KMS-11 (cell line): ENCODE measurements at regions not wholly inside any gene's neighbourhood (a gene's known extent, or its start where the extent isn't known, plus 50 kb on each side); places are given as distances from the start of the nearest gene placed in this dataset.
"Not testable (repeated sequence)": the region's sequence is repeated elsewhere in the genome, so short reads cannot be mapped to it uniquely, and the experiment has no call there.

ENCODE experiments used
- H2AFZ ChIP-seq: fragments of 200-600 bp; sonication (generic); 2 replicates; pipeline ENCODE4 v1.6.1; 2016; ENCODE audit warnings: antibody characterized with exemption, mixed run types, low read depth
- H3K27ac ChIP-seq: fragments of 200-600 bp; sonication (generic); 2 replicates; pipeline ENCODE4 v1.6.1; 2016; ENCODE audit warnings: mild to moderate bottlenecking, mixed run types
- H3K27me3 ChIP-seq: fragments of 200-600 bp; sonication (generic); 2 replicates; pipeline ENCODE4 v1.6.1; 2017; ENCODE audit warnings: mild to moderate bottlenecking, low read depth, mixed run types, moderate library complexity; ENCODE audit not compliant: insufficient read depth
- H3K36me3 ChIP-seq: fragments of 200-600 bp; sonication (generic); 2 replicates; pipeline ENCODE4 v1.6.1; 2017; ENCODE audit warnings: mild to moderate bottlenecking, mixed run types; ENCODE audit not compliant: insufficient read depth
- H3K4me1 ChIP-seq: fragments of 200-600 bp; sonication (generic); 2 replicates; pipeline ENCODE4 v1.6.1; 2016; ENCODE audit warnings: mild to moderate bottlenecking, low read depth, mixed run types; ENCODE audit not compliant: poor library complexity, severe bottlenecking
- H3K4me2 ChIP-seq: fragments of 200-600 bp; sonication (generic); 2 replicates; pipeline ENCODE4 v1.7.0; 2016; ENCODE audit warnings: mild to moderate bottlenecking, mixed run types
- H3K4me3 ChIP-seq: fragments of 200-600 bp; sonication (generic); IDR thresholded peaks from 2 replicates; pipeline ENCODE4 v1.6.1; 2017; ENCODE audit warnings: low read depth, low read length, mixed read lengths; ENCODE audit not compliant: insufficient read depth
- H3K79me2 ChIP-seq: fragments of 200-600 bp; sonication (generic); 2 replicates; pipeline ENCODE4 v1.6.1; 2016; ENCODE audit warnings: low read depth, mixed run types; ENCODE audit not compliant: insufficient read depth
- H3K9ac ChIP-seq: fragments of 200-600 bp; sonication (generic); 2 replicates; pipeline ENCODE4 v1.6.1; 2016; ENCODE audit warnings: mild to moderate bottlenecking, mixed run types
- H4K20me1 ChIP-seq: fragments of 200-600 bp; sonication (generic); 2 replicates; pipeline ENCODE4 v1.6.1; 2016; ENCODE audit warnings: mild to moderate bottlenecking, mixed run types; ENCODE audit not compliant: insufficient read depth
- TF ChIP-seq, protein P1 (sequence below): fragments of 200-600 bp; sonication (generic); conservative IDR thresholded peaks from 2 replicates; pipeline ENCODE4 v1.6.1; 2017; ENCODE audit warnings: low read depth, mild to moderate bottlenecking, antibody characterized with exemption, low read length, moderate library complexity, mixed read lengths

DNA sequence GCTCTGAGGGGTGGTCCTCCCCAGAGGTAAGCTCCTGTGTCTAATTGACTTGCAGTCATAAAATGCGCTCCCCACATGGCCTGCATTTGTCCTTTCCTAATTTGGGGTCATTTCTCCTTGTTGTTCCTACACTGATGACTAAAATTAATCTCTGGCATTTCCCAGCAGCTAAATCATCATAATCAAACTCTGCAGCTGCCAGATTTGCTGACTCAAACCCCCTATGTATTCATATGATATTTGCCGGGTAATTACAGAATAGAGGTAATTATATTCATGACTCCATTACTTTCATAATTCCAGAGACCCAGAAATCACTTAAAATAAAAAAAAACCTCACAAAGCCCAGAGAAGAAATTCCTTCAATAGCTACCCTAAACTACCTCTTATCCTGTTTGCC is 331.4 kb upstream of the KLHL29 start:
- no peaks in the 10 kb centered on the region for H3K27me3 ChIP-seq
- H2AFZ ChIP-seq: no peak overlapping the region
- H4K20me1 ChIP-seq: no peaks in the 10 kb centered on the region
- TF ChIP-seq, protein P1, sequence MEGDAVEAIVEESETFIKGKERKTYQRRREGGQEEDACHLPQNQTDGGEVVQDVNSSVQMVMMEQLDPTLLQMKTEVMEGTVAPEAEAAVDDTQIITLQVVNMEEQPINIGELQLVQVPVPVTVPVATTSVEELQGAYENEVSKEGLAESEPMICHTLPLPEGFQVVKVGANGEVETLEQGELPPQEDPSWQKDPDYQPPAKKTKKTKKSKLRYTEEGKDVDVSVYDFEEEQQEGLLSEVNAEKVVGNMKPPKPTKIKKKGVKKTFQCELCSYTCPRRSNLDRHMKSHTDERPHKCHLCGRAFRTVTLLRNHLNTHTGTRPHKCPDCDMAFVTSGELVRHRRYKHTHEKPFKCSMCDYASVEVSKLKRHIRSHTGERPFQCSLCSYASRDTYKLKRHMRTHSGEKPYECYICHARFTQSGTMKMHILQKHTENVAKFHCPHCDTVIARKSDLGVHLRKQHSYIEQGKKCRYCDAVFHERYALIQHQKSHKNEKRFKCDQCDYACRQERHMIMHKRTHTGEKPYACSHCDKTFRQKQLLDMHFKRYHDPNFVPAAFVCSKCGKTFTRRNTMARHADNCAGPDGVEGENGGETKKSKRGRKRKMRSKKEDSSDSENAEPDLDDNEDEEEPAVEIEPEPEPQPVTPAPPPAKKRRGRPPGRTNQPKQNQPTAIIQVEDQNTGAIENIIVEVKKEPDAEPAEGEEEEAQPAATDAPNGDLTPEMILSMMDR: no peak
- H3K79me2 ChIP-seq: no peaks in the 10 kb centered on the region
- H3K9ac ChIP-seq: no peak overlapping the region
- no peaks in the 10 kb centered on the region for H3K36me3 ChIP-seq
- no peaks in the 10 kb centered on the region for H3K4me1 ChIP-seq
- no peak overlapping the region for H3K4me3 ChIP-seq
- H3K4me2 ChIP-seq: no peak overlapping the region
- H3K27ac ChIP-seq: no peak overlapping the region

DNA sequence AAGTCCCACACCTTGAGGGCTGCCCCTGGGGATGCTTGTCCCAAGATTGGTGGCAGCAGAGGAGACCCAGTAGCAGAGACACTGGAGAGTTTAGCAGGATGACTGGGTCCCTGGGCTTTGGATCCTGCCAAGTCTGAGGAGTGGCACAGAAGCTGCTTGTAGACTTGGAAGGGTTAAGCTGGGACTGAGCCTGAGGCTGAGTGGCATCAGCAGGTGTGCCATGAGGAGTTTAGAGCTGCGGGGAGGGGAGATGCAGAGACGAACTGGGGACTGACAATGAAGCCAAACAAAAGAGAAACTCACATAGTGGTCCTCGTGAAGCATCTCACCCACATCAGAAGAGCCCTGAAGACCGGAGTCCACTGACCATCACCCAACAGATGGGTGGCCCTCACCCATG is 329.7 kb upstream of the KLHL29 start:
- Histone ChIP-seq H3K9ac (no peak overlapping the region), H3K27ac (no peak overlapping the region), H3K27me3 (no peaks in the 10 kb centered on the region), H2AFZ (no peak overlapping the region), H3K4me1 (no peaks in the 10 kb centered on the region), H3K79me2 (no peaks in the 10 kb centered on the region), H3K36me3 (no peaks in the 10 kb centered on the region), H4K20me1 (no peaks in the 10 kb centered on the region), H3K4me3 (no peak overlapping the region), H3K4me2 (no peak overlapping the region)
- TF ChIP-seq, protein P1: no peak

DNA sequence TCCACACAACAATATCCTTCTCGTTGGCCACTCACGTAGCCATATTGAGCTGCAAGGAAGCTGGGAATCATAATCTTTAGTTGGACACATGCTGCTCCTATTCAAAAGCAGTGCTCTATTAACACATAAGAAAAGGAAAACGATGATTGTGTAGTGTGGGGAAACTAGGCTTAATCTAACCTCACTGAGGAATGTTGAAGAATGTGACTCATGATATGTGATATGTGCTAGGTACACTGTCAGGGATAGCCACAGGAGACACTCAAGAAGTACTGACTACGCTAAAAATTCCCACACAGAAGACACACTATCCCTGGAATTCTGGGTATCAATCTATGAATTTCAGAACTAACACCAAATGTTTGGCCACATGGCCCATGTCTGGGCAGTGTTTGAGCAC is 328.1 kb upstream of the KLHL29 start:
- H2AFZ ChIP-seq, H3K4me3 ChIP-seq, H3K9ac ChIP-seq, H3K36me3 ChIP-seq, H3K79me2 ChIP-seq, H3K4me2 ChIP-seq, H3K27ac ChIP-seq, H3K27me3 ChIP-seq, H3K4me1 ChIP-seq, H4K20me1 ChIP-seq: not testable (repeated sequence)

DNA sequence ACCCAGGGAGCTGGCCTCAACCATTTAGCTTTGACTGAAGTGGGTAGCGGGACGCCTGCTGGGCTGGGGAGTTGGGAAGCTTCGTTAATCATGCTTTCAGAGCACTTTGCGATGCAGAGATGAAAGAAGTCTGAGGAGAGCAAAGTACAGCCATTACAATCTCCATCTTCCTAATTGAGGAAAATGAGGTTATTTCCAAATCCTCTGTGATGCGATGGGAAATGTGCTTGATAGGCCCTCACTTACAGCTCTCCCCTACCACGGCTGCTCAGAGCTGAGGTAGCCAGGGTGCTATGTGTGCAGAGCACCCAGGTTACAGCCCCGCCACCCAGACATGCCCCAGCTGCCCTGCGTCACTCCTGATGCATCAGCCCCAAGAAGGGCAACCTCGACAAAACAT is 326.5 kb upstream of the KLHL29 start:
- Histone ChIP-seq H3K4me2 (no peak overlapping the region), H3K27me3 (no peaks in the 10 kb centered on the region), H3K79me2 (no peaks in the 10 kb centered on the region), H3K9ac (no peak overlapping the region), H3K4me3 (no peak overlapping the region), H3K27ac (no peak overlapping the region), H3K4me1 (no peaks in the 10 kb centered on the region), H4K20me1 (no peaks in the 10 kb centered on the region), H3K36me3 (no peaks in the 10 kb centered on the region), H2AFZ (no peak overlapping the region)
- TF ChIP-seq, protein P1: no peak

DNA sequence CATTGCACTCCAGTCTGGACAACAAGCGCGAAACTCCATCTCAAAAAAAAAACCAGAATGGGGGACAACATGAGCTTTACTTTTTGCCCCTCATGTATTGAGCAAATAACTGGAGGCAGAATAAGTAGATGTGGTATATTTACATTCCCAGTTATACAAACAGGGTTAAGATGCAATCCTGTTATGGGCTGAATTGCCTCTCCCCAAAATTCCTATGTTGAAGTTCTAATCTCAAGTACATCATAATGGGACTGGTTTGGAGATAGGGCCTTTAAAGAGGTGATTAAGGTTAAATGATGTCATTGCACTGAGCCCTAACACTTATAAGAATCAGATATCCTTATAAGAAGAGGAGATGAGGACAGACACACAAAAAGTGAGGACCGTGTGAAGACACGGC is 319.8 kb upstream of the KLHL29 start:
- Histone ChIP-seq H4K20me1 (no peaks in the 10 kb centered on the region), H3K4me1 (no peaks in the 10 kb centered on the region), H3K36me3 (no peaks in the 10 kb centered on the region), H3K27me3 (no peaks in the 10 kb centered on the region), H3K79me2 (no peaks in the 10 kb centered on the region), H3K27ac (no peak overlapping the region), H3K4me2 (no peak overlapping the region), H3K4me3 (no peak overlapping the region), H2AFZ (no peak overlapping the region), H3K9ac (no peak overlapping the region)
- TF ChIP-seq, protein P1: no peak
